NCI-H128 (cell line): ENCODE measurements at regions not wholly inside any gene's neighbourhood (a gene's known extent, or its start where the extent isn't known, plus 50 kb on each side); places are given as distances from the start of the nearest gene placed in this dataset.

Experiments used
- DNase-seq: peaks from one replicate; lab custom pipeline; 2025; ENCODE audit not compliant: unreplicated experiment; lab: John Stamatoyannopoulos, UW

- no peak for DNase-seq
Measured at GRCh38 chr2:198715302-198715835, 742.4 kb downstream of the SATB2 start.

- no peak for DNase-seq
Measured at GRCh38 chr2:198712485-198712884, 745.3 kb downstream of the SATB2 start.

GRCh38 chr2:198711484-198711883, 746.3 kb downstream of the SATB2 start:
- DNase-seq: no peak

- no peak for DNase-seq
Measured at GRCh38 chr2:198710562-198710961, 747.2 kb downstream of the SATB2 start.

GRCh38 chr2:198706476-198707082, 751.2 kb downstream of the SATB2 start:
- no peak for DNase-seq

- DNase-seq: no peak
Measured at GRCh38 chr2:198703281-198703680, 754.5 kb downstream of the SATB2 start.

- no peak for DNase-seq
Measured at GRCh38 chr2:198702796-198703195, 754.9 kb downstream of the SATB2 start.

- no peak for DNase-seq
Measured at GRCh38 chr2:198701481-198701880, 756.3 kb downstream of the SATB2 start.

GRCh38 chr2:198700319-198700718, 757.4 kb downstream of the SATB2 start:
- DNase-seq: peak; percentile 32

GRCh38 chr2:198698230-198698629, 759.5 kb downstream of the SATB2 start:
- no peak for DNase-seq

GRCh38 chr2:198697794-198698193, 759.9 kb downstream of the SATB2 start:
- no peak for DNase-seq

GRCh38 chr2:198697218-198697617, 760.5 kb downstream of the SATB2 start:
- no peak for DNase-seq

GRCh38 chr2:198695879-198696278, 761.9 kb downstream of the SATB2 start:
- DNase-seq: no peak

GRCh38 chr2:198692907-198693510, 764.7 kb downstream of the SATB2 start:
- DNase-seq: no peak

- no peak for DNase-seq
Measured at GRCh38 chr2:198691236-198691635, 766.5 kb downstream of the SATB2 start.

GRCh38 chr2:198664321-198664720, 793.4 kb downstream of the SATB2 start:
- no peak for DNase-seq

GRCh38 chr2:198662905-198663304, 794.8 kb downstream of the SATB2 start:
- no peak for DNase-seq

GRCh38 chr2:198660501-198660900, 797.2 kb downstream of the SATB2 start:
- DNase-seq: no peak

- DNase-seq: no peak
Measured at GRCh38 chr2:198659096-198659870, 798.5 kb downstream of the SATB2 start.

GRCh38 chr2:198657512-198658121, 800.1 kb downstream of the SATB2 start:
- DNase-seq: no peak

- DNase-seq: no peak
Measured at GRCh38 chr2:198656869-198657268, 800.9 kb downstream of the SATB2 start.

GRCh38 chr2:198654646-198655045, 803.1 kb downstream of the SATB2 start:
- DNase-seq: no peak
